Right lobe of liver (tissue), 4 donors: ENCODE measurements at regions not wholly inside any gene's neighbourhood (a gene's known extent, or its start where the extent isn't known, plus 50 kb on each side); places are given as distances from the start of the nearest gene placed in this dataset.

Experiments used
- POLR2A ChIP-seq: fragments of 450-650 bp; IDR thresholded peaks from one replicate; pipeline ENCODE4 v1.6.1; 2017; ENCODE audit warnings: antibody characterized with exemption, mild to moderate bottlenecking
- TF ChIP-seq, protein P1 (sequence below), 4 donors: fragments of 200-600 bp in 3 of 4; fragments of 450-650 bp in 1 of 4; IDR thresholded peaks; one replicate each; pipeline versions ENCODE4 v1.5.1 to v1.8.0; 2016 to 2022; ENCODE audit warnings: antibody characterized with exemption in 4 of 4, mild to moderate bottlenecking in 2 of 4
- donor health status: DM: no; HTN: no; CAD: no.
- donor health status: DM: no; HTN: no; CAD: no.
- donor health status: DM: no; HTN: yes; CAD: no.

DNA sequence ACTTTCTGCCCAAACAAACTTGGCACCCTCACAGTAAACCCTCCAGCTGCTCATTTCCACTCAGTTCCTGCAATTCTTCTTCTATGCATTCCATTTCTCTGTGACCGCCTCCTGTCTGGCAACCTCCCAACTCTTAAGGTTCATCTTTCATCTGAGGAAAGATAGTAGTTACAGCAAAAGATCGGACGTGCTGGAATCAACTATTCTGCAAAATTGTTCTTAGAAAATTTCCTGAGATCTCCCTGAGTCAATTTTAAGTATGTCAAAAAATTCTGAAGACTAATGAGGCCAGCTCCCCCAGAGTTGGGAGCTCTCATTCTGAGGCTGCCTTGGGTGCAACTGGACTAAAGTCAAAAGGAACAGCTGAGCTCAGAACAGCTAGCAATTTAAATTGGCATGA lies 1026.0 kb downstream of the ADGRL3 start:
- TF ChIP-seq, protein P1, sequence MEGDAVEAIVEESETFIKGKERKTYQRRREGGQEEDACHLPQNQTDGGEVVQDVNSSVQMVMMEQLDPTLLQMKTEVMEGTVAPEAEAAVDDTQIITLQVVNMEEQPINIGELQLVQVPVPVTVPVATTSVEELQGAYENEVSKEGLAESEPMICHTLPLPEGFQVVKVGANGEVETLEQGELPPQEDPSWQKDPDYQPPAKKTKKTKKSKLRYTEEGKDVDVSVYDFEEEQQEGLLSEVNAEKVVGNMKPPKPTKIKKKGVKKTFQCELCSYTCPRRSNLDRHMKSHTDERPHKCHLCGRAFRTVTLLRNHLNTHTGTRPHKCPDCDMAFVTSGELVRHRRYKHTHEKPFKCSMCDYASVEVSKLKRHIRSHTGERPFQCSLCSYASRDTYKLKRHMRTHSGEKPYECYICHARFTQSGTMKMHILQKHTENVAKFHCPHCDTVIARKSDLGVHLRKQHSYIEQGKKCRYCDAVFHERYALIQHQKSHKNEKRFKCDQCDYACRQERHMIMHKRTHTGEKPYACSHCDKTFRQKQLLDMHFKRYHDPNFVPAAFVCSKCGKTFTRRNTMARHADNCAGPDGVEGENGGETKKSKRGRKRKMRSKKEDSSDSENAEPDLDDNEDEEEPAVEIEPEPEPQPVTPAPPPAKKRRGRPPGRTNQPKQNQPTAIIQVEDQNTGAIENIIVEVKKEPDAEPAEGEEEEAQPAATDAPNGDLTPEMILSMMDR (IDR thresholded peaks at IDR 0.05), result no peak
- no peak for TF ChIP-seq POLR2A
